GM19035 (cell line): ENCODE measurements at regions not wholly inside any gene's neighbourhood (a gene's known extent, or its start where the extent isn't known, plus 50 kb on each side); places are given as distances from the start of the nearest gene placed in this dataset.

Source experiments
- ATAC-seq: cut with Tn5 transposase; IDR thresholded peaks from one replicate; pipeline ENCODE4 v1.9.1; 2021; ENCODE audit not compliant: unreplicated experiment

- no peak for ATAC-seq
These were observed 64.8 kb upstream of the ADCY2 start for GRCh38 chr5:7331131-7331530.
